ENCODE measurements at regions not wholly inside any gene's neighbourhood (a gene's known extent, or its start where the extent isn't known, plus 50 kb on each side); places are given as distances from the start of the nearest gene placed in this dataset.
"Not testable (repeated sequence)": the region's sequence is repeated elsewhere in the genome, so short reads cannot be mapped to it uniquely, and the experiment has no call there.

- DNase-seq (ENCODE audit: low read depth), result no peak
Measured at GRCh38 chr4:24241511-24241910, 342.8 kb downstream of the DHX15 start.

GRCh38 chr4:24240655-24241054 lies 343.7 kb downstream of the DHX15 start:
- no peak for DNase-seq (ENCODE audit: low read depth)

GRCh38 chr4:24237709-24238108 lies 346.6 kb downstream of the DHX15 start:
- DNase-seq (ENCODE audit: low read depth), result no peak

- no peak for DNase-seq (ENCODE audit: low read depth)
Measured at GRCh38 chr4:24236532-24236931, 346.7 kb upstream of the PPARGC1A start.

- no peak for DNase-seq (ENCODE audit: low read depth)
Measured at GRCh38 chr4:24236120-24236519, 346.3 kb upstream of the PPARGC1A start.

GRCh38 chr4:24235618-24236017 lies 345.8 kb upstream of the PPARGC1A start:
- DNase-seq (ENCODE audit: low read depth), result no peak

GRCh38 chr4:24234288-24234848 lies 344.5 kb upstream of the PPARGC1A start:
- no peak for DNase-seq (ENCODE audit: low read depth)

GRCh38 chr4:24230955-24231354 lies 341.1 kb upstream of the PPARGC1A start:
- DNase-seq (ENCODE audit: low read depth), result no peak

- peak; percentile 56 for DNase-seq (ENCODE audit: low read depth)
Measured at GRCh38 chr4:24229978-24230377, 340.1 kb upstream of the PPARGC1A start.

GRCh38 chr4:24228692-24229091 lies 338.8 kb upstream of the PPARGC1A start:
- DNase-seq (ENCODE audit: low read depth), result no peak

GRCh38 chr4:24226667-24227066 lies 336.8 kb upstream of the PPARGC1A start:
- peak; percentile 14 for DNase-seq (ENCODE audit: low read depth)

- DNase-seq (ENCODE audit: low read depth), result peak; percentile 19
Measured at GRCh38 chr4:24226023-24226422, 336.2 kb upstream of the PPARGC1A start.

GRCh38 chr4:24224446-24224845 lies 334.6 kb upstream of the PPARGC1A start:
- no peak for DNase-seq (ENCODE audit: low read depth)

GRCh38 chr4:24219209-24219608 lies 329.4 kb upstream of the PPARGC1A start:
- DNase-seq (ENCODE audit: low read depth), result no peak

- no peak for DNase-seq (ENCODE audit: low read depth)
Measured at GRCh38 chr4:24218566-24218965, 328.7 kb upstream of the PPARGC1A start.

- no peak for DNase-seq (ENCODE audit: low read depth)
Measured at GRCh38 chr4:24214796-24215195, 324.9 kb upstream of the PPARGC1A start.

- DNase-seq (ENCODE audit: low read depth), result no peak
Measured at GRCh38 chr4:24213961-24214360, 324.1 kb upstream of the PPARGC1A start.

- DNase-seq (ENCODE audit: low read depth), result no peak
Measured at GRCh38 chr4:24212642-24213041, 322.8 kb upstream of the PPARGC1A start.

GRCh38 chr4:24211856-24212255 lies 322.0 kb upstream of the PPARGC1A start:
- DNase-seq (ENCODE audit: low read depth), result peak; percentile 37

GRCh38 chr4:24210332-24210902 lies 320.6 kb upstream of the PPARGC1A start:
- DNase-seq (ENCODE audit: low read depth), result peak; percentile 74

GRCh38 chr4:24209906-24210305 lies 320.1 kb upstream of the PPARGC1A start:
- DNase-seq (ENCODE audit: low read depth), result no peak

- no peak for DNase-seq (ENCODE audit: low read depth)
Measured at GRCh38 chr4:24209131-24209530, 319.3 kb upstream of the PPARGC1A start.

GRCh38 chr4:24208691-24209090 lies 318.8 kb upstream of the PPARGC1A start:
- no peak for DNase-seq (ENCODE audit: low read depth)

- not testable (repeated sequence) for DNase-seq (ENCODE audit: low read depth)
Measured at GRCh38 chr4:24204708-24205107, 314.9 kb upstream of the PPARGC1A start.

Data from HS-5 (cell line).